ENCODE measurements at regions not wholly inside any gene's neighbourhood (a gene's known extent, or its start where the extent isn't known, plus 50 kb on each side); places are given as distances from the start of the nearest gene placed in this dataset.
A peak's percentile ranks its signal among the peaks of the same experiment; 100 is the strongest.

DNA sequence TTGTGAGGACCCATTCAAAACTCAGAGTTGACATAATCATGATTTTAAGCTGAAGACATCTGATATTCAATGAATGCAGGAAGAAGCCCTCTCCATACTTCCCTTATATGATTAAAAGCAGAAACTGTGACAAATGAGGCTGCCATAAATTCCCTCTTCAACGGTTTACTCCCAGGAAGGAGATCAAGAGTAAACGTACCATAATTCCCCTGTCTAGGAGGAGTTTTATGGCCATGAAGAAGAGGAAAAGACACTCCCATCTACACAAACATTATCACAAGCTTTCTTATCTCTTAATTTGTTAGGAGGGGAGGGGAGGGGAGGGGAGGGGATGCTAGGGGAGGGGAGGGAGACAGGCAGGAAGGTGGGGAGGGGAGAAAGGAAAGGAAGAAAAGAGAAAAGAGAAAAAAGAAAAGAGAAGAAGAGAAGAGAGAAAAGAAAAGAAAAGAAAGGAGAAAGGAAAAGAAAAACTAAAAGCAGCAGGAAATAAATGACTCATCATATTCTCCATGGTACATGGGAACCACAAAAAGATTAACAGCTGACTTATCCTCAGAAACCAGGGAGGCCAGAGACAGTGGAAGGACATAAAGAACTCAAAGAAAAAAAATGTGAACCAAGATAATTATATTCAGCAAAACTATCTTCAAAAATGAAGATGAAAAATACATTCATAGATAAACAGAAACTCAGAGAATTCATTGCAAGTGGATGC, 121.6 kb downstream of the ALOX5 start:
- intact Hi-C loops (cut with DNase I, micrococcal nuclease): no loop called here
- Mint-ChIP-seq H3K9me3 (peaks cover 4% of the 10 kb centered on the region), H3K36me3 (ENCODE audit: low read depth) (peaks cover 67% of the 10 kb centered on the region), H3K27ac (no peak overlapping the region), H3K4me3 (no peak overlapping the region), H3K4me1 (ENCODE audit: low read depth) (peaks cover 9% of the 10 kb centered on the region), H3K27me3 (no peaks in the 10 kb centered on the region)
- Histone ChIP-seq H3K27me3 (ENCODE audit: control insufficient read depth in 1 of 2, insufficient read depth in 2 of 2, low read length in 2 of 2) (no peaks in the 10 kb centered on the region), H3K4me3 (ENCODE audit: low read length) (no peak overlapping the region), H3K9me3 (ENCODE audit: control insufficient read depth in 1 of 2, insufficient read depth in 1 of 2, low read length in 2 of 2) (no peaks in the 10 kb centered on the region), H3K27ac (ENCODE audit: low read depth in 1 of 2, low read length in 2 of 2) (no peak overlapping the region), H3K4me1 (ENCODE audit: insufficient read depth, low read length) (no peaks in the 10 kb centered on the region), H3K36me3 (ENCODE audit: insufficient read depth, low read length) (peaks cover 2% of the 10 kb centered on the region)
- DNase-seq: peak in 1 of 14 experiments; percentile 29
- ATAC-seq (ENCODE audit: poor library complexity): no peak
- POLR2A ChIA-PET: no interaction called here
- TF ChIP-seq, protein P1, sequence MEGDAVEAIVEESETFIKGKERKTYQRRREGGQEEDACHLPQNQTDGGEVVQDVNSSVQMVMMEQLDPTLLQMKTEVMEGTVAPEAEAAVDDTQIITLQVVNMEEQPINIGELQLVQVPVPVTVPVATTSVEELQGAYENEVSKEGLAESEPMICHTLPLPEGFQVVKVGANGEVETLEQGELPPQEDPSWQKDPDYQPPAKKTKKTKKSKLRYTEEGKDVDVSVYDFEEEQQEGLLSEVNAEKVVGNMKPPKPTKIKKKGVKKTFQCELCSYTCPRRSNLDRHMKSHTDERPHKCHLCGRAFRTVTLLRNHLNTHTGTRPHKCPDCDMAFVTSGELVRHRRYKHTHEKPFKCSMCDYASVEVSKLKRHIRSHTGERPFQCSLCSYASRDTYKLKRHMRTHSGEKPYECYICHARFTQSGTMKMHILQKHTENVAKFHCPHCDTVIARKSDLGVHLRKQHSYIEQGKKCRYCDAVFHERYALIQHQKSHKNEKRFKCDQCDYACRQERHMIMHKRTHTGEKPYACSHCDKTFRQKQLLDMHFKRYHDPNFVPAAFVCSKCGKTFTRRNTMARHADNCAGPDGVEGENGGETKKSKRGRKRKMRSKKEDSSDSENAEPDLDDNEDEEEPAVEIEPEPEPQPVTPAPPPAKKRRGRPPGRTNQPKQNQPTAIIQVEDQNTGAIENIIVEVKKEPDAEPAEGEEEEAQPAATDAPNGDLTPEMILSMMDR (IDR thresholded peaks at IDR 0.05): no peak
- CTCF ChIA-PET: no interaction called here
